Retinal pigment epithelial cell (primary cell): ENCODE measurements at regions not wholly inside any gene's neighbourhood (a gene's known extent, or its start where the extent isn't known, plus 50 kb on each side); places are given as distances from the start of the nearest gene placed in this dataset.

ENCODE experiments used
- DNase-seq: peaks from one replicate; pipeline ENCODE4 v3.0.0-alpha.2; 2010; ENCODE audit warnings: low read depth
- H3K4me3 ChIP-seq: 2 replicates; pipeline ENCODE4 v1.5.1; 2011; ENCODE audit warnings: mild to moderate bottlenecking, low read length, control low read depth, moderate library complexity
- TF ChIP-seq, protein P1 (sequence below): conservative IDR thresholded peaks from 2 replicates; pipeline ENCODE4 v1.5.1; 2011; ENCODE audit warnings: low read depth, low read length, control low read depth, inconsistent platforms

DNA sequence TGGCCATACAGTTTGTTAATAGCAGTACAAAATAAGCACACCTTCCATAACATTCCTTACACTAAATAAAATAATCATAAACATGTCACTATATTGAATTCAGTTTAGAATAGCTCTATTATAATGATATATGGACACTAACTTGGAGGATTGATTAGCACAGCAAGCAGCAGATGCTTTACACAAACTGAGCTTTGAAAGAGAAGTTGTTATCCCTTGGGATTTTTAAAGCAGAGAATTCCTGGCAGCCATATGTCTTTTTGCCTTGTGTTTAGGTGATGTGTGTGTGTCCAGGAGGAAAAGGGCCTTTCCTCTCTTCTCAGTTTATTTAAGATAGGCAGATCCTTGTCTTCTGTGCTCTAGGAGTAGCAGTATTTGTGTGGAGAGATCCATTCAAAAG, 232.2 kb upstream of the GRIN3A start:
- no peak overlapping the region for H3K4me3 ChIP-seq
- TF ChIP-seq, protein P1, sequence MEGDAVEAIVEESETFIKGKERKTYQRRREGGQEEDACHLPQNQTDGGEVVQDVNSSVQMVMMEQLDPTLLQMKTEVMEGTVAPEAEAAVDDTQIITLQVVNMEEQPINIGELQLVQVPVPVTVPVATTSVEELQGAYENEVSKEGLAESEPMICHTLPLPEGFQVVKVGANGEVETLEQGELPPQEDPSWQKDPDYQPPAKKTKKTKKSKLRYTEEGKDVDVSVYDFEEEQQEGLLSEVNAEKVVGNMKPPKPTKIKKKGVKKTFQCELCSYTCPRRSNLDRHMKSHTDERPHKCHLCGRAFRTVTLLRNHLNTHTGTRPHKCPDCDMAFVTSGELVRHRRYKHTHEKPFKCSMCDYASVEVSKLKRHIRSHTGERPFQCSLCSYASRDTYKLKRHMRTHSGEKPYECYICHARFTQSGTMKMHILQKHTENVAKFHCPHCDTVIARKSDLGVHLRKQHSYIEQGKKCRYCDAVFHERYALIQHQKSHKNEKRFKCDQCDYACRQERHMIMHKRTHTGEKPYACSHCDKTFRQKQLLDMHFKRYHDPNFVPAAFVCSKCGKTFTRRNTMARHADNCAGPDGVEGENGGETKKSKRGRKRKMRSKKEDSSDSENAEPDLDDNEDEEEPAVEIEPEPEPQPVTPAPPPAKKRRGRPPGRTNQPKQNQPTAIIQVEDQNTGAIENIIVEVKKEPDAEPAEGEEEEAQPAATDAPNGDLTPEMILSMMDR, result no peak
- no peak for DNase-seq

DNA sequence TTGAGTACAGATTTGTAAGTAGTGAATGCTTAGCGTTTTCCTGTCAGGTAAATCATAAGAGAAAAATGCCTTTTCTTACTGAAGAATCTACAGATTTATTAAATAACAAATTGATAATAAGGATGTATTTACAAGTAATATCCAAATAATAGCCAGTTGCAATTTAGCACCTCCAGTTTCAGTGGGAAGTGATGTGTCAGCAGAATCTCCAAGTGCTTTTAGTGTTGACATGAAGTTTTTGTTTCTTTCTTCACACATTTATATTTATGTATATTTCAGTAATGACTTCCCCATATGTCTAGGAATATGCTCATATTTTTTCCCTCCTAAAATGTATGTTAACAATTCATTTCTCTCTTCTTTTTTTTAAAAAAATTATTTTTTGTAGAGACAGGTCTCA, 229.9 kb upstream of the GRIN3A start:
- TF ChIP-seq, protein P1, result no peak
- no peak overlapping the region for H3K4me3 ChIP-seq
- no peak for DNase-seq

DNA sequence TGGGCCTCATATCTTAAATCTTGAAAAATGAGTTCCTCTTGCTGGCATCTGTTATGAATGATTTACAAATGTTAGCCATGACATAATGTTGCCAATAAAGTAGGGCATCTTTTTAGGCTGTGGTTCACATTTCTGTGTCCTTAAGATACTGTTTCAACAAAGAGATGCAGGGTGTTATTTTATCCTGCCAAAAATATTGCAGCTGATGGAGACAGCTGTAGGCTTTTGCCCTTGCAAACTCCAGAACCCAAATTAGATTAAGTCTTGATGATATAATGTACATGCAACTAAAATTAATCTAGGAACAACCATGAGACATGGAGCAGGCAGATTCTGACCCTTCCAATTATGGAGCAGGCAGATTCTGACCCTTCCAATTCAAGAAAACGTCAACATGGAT, 228.2 kb upstream of the GRIN3A start:
- TF ChIP-seq, protein P1, result no peak
- DNase-seq, result no peak
- no peak overlapping the region for H3K4me3 ChIP-seq

DNA sequence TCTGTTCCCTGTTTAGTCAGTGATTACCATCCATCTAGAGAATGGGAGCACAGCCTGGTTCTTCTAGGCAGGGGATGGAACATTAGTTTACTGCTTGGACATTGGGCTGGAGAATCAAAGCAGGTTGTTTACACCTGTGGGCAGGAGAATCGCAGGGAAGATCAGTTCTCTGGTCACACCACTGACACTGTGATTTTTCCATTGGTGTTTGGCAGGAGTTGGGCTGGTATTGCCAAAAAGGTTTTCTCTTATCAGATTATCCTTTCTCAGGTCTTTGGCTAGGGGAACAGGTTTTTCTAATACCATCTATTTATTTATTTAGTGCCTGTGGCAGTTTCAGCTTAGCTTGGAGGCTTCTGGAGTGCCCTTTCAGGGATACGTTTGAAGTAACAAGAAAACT, 219.3 kb upstream of the GRIN3A start:
- TF ChIP-seq, protein P1, result no peak
- no peak for DNase-seq
- H3K4me3 ChIP-seq, result no peak overlapping the region

DNA sequence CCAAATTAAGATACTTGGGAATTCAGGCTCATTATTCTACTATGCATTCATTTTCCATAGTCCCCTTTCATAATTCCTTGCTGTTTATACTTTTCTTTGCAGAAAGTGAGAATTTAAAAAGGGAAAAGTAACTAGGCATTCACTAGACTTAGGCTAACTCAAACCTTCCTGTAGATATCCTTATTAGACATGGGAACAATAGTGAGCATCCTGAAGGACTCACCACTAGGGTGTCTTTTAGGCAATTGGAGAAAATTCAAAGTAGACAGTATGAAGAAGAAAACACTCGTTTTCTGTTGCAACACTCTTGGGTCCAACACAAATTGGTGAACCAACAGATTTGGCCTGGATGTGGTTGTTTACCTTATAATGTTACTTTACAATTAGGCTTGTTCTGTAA, 213.2 kb upstream of the GRIN3A start:
- TF ChIP-seq, protein P1, result no peak
- no peak overlapping the region for H3K4me3 ChIP-seq
- DNase-seq, result no peak

DNA sequence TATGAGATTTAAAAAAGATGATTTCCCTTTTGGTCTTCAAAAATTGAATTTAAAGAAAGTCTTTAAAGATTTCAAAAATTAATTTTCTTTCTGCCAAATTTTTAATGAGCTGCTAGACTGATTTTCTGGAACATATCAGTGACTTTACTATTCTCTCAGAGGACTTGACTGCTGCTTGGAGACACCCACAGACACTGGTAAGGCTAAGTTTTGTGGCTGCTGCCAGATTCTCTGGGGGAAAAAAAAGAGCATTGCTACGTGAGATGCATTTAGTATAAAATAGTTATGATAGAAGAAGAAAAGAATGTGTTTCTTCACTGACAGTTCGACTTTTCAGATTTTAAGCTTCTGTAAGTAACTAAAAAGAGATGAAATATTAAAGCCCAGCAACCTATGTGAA, 193.3 kb upstream of the GRIN3A start:
- no peak overlapping the region for H3K4me3 ChIP-seq
- no peak for DNase-seq
- TF ChIP-seq, protein P1, result no peak

DNA sequence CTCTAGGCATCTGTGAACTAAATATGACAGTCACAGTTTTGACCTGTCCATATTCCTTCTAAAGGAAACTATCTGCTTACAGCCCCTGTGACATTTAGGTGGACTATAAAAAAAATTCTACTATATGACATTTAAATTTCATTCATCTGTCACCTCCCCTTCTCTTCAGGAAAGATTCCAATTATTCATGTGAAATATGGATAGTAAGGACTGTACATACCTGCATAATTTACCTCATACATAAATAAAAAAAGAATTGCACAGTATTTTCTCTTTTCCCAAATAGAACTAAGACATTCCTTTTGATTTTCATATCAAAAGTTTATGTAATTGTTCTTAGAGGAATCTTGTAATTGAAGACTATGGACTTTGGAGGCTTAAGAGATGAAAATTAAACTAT, 192.3 kb upstream of the GRIN3A start:
- TF ChIP-seq, protein P1, result no peak
- H3K4me3 ChIP-seq, result no peak overlapping the region
- no peak for DNase-seq
